Vagina (tissue), 2 donors: ENCODE measurements at regions not wholly inside any gene's neighbourhood (a gene's known extent, or its start where the extent isn't known, plus 50 kb on each side); places are given as distances from the start of the nearest gene placed in this dataset.

Experiments
- POLR2A ChIP-seq, 2 donors: fragments of 450-650 bp; IDR thresholded peaks; one replicate each; pipeline ENCODE4 v1.6.1; 2017; ENCODE audit warnings: antibody characterized with exemption in 2 of 2, mild to moderate bottlenecking in 2 of 2, moderate library complexity in 2 of 2
- POLR2AphosphoS5 ChIP-seq, 2 donors: sonication (generic); formaldehyde crosslinking; IDR thresholded peaks; one replicate each; pipeline ENCODE4 v1.9.0; 2017; ENCODE audit warnings: antibody characterized with exemption in 2 of 2, mild to moderate bottlenecking in 2 of 2, low read depth in 1 of 2; ENCODE audit not compliant: insufficient read depth in 1 of 2
- TF ChIP-seq, protein P1 (sequence below), 3 experiments: fragments of 450-650 bp in 2 of 3; fragments of 200-600 bp in 1 of 3; sonication (generic) in 1 of 3; IDR thresholded peaks; one replicate each; pipeline ENCODE4 v1.5.1; 2017 to 2019; ENCODE audit warnings: antibody characterized with exemption in 3 of 3, mild to moderate bottlenecking in 2 of 3, moderate library complexity in 2 of 3

GRCh38 chr13:99686157-99686572 lies 184.9 kb downstream of the TM9SF2 start:
- TF ChIP-seq, protein P1, sequence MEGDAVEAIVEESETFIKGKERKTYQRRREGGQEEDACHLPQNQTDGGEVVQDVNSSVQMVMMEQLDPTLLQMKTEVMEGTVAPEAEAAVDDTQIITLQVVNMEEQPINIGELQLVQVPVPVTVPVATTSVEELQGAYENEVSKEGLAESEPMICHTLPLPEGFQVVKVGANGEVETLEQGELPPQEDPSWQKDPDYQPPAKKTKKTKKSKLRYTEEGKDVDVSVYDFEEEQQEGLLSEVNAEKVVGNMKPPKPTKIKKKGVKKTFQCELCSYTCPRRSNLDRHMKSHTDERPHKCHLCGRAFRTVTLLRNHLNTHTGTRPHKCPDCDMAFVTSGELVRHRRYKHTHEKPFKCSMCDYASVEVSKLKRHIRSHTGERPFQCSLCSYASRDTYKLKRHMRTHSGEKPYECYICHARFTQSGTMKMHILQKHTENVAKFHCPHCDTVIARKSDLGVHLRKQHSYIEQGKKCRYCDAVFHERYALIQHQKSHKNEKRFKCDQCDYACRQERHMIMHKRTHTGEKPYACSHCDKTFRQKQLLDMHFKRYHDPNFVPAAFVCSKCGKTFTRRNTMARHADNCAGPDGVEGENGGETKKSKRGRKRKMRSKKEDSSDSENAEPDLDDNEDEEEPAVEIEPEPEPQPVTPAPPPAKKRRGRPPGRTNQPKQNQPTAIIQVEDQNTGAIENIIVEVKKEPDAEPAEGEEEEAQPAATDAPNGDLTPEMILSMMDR (IDR thresholded peaks at IDR 0.05), result no peak
- TF ChIP-seq POLR2A (IDR thresholded peaks at IDR 0.05) (no peak), POLR2AphosphoS5 (IDR thresholded peaks at IDR 0.05; ENCODE audit: insufficient read depth in 1 of 2, low read depth in 1 of 2) (no peak)
